Glomerular visceral epithelial cell (primary cell): ENCODE measurements at regions not wholly inside any gene's neighbourhood (a gene's known extent, or its start where the extent isn't known, plus 50 kb on each side); places are given as distances from the start of the nearest gene placed in this dataset.

Experiments
- DNase-seq: peaks from one replicate; pipeline ENCODE4 v3.0.0-alpha.2; 2016; ENCODE audit errors: extremely low spot score

DNA sequence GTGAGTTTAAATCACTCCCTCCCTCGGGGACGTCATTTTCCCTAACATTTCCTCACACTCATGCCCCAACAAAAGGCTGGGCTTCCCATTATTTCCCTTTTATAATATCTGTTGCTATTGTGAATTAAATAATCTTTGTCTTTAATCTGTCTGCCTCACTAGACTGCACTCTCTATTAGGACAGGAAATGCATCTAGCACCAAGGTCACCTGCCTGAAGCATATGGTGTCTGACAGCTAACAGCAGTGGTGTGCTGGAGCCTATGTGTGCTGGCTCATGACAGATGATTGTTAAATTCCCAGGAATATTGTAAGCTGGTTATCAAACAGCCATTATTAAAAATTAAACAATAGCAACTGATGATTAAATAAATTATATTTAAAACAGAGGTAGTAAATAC, 237.0 kb upstream of the CEP162 start:
- no peak for DNase-seq

DNA sequence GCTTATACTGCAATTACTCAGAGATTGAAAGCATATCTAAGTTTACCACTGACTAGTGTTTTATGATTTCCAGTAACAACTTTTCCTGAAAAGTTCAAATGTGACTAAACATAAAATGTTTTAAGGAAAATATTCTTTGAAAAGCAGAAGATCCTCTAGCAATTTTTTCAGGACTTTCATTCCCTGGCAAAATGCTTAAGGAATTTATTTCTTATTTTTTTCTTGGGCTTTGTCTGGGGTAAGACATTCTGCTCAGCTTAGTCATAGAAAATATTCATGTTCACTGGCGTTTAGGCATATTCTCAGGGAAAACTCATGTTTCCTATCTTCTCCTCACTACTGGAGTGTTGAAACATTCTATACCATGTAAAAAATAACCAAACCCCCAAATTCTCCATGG, 235.3 kb upstream of the CEP162 start:
- DNase-seq: peak; percentile 31

DNA sequence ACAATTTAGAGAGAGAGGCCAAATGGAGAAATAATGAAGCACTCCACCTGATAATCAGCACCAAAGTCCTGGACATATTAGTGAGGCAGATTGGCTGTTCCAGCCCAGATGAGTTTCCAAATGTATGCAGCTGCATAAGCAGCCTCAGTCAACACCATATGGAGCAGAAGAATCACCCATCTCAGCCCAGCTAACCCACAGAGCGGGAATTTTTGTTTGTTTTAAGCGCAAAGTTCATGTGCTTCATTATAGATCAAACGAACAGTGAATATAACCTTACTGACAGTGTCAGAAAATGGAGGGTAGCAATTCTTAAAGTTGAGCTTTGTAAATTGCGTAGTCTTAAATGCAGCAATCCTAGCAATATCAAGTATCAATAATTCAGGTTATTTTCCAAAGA, 234.0 kb upstream of the CEP162 start:
- no peak for DNase-seq

DNA sequence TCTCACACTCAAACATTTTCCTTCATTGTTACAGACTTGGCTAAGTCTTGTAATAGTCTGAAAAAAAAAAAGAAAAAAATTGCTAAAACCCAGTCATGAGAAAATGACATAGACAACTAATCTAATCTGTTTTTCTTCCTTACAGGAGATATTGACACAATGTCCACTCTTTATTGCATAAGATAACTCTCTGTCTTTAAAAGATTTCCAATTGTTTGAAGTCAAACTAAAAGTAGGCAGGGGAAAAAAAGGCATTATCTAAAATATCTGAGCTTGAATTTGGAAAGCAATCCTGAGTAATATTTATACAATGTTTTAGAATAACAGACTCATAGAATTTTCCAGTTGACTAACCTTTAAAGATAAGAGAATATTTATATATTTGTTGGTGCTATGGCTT, 233.0 kb upstream of the CEP162 start:
- no peak for DNase-seq

DNA sequence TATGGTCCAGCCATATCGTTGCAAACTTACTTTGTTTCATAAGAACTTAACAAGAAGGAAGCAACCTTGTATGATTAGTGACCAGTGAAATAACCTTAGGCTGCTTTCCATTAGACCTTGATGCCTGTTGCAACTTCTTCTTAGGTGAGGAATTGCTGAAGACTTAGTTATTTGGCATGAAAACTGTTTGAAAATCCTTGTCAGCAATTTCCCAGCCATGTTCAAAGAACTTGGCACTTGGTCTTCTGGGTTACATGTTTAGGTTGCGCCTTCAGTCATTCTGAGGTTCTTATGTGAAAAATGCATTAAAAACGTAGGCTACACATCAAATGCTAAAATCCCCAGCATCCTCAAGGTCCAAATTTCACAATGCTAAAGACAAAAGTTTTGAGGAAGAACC, 232.0 kb upstream of the CEP162 start:
- DNase-seq: no peak

DNA sequence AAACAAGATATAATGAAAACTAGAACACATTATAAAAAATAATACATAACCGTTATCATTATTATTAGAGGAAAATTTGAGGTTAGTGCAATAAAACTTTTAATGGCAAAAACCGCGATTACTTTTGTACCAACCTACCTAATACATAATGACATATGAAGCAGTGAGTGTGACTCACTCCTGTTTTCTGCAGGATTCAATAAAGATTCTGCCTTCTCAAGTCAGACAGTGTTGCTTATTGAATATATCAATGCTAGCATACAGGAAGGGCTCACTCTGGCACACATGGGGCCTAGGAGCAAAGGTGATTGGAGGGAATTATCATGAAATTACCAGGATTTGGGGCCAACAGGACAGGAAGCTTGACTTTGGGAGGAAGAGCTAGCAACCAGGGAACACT, 230.8 kb upstream of the CEP162 start:
- no peak for DNase-seq

DNA sequence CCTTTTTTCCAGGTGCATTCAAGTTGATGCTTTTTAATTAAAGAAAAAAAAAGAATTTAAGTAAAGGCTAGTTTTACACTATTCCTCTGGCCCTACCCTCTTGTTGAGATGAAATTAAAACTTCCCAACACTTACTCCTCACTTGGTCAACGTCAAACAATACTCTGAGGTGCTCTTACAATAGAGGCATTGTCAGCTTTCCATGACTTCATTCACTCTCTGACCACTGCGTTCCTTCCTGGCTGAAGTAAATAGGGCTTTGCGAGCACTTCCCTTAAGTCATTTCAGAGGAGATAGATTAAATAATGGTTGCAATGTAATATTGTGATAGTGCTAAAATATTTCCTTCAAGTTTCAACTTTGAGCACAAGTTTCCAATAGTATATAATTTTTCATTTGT, 229.8 kb upstream of the CEP162 start:
- DNase-seq: no peak

DNA sequence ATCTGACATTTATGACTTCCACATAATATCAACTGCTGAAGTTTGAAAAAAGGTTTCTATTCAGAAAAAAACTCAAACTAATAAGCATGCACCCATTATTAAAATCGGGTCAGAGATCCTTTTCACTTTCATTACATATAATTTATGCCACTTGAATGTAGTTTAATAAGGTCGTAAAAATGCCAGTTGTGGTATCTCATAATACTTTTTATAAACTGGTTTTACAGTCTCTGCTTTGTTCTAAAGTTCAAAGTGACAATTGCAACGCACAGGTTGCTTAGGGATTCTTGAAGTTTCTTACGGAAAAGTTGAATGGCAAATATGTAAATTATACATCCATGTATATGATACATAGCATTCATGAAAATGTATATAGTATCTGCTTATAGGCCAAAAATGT, 229.4 kb upstream of the CEP162 start:
- DNase-seq: no peak

DNA sequence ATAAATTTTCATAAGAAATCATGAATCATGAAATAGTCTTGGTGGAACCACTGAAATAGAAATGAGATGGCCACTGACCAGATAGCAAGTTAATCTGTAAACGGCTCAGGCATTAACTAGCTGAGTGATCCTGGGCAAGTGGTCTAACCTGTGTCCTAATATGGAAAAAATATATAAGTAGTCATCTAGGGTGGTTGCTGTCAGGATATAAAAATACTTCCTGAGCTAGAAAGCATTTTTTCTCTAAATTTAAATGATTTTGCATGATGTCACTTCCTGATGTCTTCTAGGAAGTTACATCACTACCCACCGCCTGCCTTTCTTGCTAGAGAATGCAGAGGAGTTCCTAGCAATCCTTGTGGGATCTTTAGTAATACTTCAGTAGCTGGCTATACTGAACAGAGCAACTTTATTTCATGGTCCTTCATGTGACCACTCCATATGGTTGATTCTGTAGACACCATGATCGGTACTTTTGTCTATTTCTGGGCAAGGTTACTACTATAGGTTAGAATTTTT, 228.1 kb upstream of the CEP162 start:
- peak; percentile 57 for DNase-seq

DNA sequence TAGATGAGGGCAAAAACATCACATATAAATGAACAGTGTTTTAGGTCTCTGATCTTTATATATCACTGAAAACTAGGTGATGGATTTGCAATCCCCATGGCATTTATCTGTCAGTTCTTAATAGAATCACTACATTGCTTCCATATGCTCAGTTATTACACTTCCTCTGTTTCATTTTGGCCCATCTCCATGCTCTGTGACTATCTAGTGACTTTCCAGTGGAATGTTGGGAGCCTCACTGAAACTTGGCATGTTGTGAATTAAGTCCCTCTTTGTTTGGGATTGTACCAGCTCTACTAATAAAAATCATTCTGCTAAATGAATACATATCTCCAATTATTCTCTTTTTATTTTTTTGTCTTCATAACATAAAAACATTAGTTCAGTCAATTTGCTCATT, 226.1 kb upstream of the CEP162 start:
- DNase-seq: no peak

DNA sequence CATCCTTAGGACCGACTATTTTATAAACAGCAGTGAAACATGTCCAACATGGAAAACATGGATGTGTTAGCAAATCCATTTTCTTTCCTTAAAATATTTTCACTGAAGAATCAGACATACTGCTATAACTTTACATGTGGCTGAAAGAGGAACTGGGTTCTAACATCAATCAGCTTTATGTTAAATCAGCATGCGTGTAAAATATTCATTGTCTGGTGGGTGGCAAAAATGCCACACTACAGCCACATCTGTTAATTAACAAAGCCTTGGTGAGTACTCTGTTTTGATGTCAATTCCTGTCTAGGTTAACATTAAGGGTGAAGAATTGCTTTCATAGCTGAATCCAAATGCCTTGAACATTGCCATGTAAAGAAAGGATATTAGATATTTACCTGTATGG, 222.6 kb upstream of the CEP162 start:
- DNase-seq: no peak

DNA sequence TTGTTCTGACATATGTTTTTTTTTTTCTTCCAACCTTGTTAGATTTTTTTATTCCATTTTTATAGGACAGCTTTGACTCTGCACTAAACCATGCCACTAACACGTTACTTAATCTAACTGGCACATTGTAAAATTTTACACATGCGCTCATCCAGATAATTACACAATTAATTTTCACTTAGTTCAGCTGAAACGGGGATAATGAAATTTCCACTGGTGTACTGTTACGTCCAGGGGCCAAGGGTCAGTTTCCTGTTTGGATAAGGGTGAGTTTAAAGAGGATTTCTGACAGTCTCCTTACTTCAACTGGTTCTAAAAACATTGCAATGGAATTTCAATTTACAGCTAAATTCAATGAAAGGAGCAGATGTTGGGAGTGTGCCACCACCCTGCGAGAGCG, 221.8 kb upstream of the CEP162 start:
- no peak for DNase-seq

DNA sequence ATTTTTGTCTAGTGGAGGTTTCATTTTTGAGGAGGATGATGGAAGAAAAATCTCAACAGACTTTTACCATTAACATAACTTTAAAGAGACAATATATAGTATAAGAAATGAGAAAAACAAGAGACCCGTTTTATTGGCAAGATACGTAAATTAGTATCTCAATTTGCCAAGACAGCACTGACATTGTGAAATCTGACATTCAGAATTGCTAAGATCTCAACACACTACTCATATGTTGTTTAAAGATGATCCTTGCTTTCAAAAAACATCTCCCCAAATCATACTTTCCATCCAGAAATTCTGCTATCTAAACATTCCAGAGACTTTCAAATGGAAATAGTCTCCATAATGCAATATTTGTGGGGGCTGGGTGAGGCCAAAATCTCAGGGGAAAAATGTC, 220.9 kb upstream of the CEP162 start:
- DNase-seq: no peak

DNA sequence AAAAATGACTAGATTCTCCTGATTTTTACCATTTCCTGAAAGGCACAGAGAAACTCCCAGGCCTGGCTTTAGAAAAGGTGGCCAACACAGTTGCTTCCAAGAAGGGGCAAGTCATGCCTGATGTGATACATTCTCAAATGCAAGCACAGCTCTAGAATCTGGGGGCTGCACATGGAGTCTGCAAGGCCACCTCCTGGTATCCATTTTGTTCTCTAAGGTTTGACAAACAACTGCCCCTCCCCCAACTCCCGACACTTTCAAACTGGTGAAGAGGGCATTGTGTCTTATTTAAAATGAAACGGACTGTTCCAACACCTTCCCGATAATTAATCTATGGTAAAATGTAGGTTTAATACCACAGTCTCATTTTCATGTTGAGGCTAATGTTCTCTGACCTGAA, 220.2 kb upstream of the CEP162 start:
- no peak for DNase-seq

DNA sequence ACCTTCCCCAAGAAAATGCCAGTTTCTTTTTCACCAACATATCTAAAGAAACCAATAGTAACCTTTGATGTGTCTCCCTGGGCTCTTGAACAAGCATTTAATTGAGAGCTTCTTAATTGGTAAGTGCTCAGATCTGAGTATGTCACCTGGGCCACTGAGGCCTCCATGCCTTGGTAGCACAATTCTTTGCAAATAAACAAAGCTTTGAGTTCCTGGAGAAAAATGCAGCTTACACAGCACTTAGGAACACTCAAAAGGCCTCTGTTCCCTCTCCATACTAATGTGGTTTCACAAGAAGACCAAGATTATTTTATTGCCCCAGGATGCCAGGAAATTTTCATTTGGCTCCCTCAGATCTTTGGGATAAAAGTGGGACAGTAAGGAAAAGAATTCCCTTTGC, 217.6 kb upstream of the CEP162 start:
- DNase-seq: no peak

DNA sequence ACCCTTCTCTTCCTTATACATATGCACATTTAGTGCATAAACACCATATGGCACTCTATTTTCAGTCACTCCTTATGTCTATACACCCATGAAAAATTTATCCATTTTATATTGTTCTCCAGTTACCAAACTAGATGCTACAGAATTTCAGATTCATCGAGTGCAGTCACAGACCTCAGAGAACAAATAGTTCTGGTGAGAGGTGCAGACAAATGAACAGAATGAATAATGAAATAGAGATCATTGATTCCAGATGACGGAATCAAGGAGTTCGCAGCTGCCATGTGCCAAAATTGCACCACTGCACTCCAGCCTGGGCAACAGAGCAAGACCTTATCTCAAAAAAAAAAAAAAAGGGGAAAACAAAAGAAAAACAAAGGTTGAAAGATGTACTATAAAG, 214.8 kb upstream of the CEP162 start:
- DNase-seq: no peak

DNA sequence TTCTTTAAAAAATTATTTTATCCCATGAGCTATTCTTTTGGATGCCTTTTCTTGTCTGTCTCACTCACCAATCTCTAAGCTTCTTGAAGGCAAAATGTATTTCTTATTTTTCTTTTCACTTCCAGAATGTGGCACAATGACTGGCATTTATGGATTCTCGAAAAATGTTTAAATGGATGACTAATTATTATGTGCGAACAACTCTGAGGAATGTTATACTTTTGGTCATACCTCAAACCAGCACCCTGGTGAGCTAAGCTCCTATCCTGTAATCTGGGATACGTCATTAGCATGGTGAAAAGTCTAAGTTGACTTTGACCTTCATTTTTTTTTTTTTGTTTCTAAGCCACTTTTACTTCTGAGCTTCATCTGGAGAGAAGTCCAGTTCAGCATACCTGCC, 214.0 kb upstream of the CEP162 start:
- DNase-seq: peak; percentile 70

DNA sequence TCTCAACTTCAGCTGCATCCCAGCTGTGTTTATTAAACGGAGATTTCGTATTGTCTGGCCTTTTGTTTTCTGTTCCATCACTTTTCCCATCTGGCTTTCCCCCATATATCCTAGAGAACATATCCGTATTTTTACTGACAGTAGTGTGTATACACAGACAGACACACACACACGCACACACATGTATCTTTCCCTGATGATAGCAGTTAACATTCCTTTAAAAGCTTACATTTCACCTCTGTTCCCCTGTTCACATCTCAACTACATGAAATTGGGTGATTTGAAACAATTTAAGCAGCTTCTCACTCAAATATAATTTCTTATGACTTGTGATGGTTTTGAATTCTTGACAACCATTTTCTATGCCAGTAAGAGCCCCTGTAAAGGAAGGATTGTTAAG, 207.1 kb upstream of the CEP162 start:
- no peak for DNase-seq

DNA sequence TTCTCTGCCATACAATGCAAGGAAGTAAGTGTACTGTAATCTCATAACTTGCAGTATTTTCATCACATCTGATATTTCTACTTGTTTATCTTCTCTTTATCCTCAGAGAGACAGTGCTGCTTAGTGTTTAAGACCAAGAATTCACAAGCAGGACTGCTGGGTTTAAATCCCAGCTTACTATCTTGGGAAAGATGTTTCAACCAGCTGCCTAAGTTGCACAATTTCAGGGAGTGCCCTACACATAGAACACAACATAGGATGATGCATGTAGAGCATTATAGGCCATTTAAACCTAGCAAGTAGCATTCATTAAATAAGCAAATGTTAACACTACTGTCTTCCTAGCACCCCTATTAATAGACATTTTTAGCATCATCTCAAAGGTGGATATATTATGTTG, 205.2 kb upstream of the CEP162 start:
- no peak for DNase-seq

DNA sequence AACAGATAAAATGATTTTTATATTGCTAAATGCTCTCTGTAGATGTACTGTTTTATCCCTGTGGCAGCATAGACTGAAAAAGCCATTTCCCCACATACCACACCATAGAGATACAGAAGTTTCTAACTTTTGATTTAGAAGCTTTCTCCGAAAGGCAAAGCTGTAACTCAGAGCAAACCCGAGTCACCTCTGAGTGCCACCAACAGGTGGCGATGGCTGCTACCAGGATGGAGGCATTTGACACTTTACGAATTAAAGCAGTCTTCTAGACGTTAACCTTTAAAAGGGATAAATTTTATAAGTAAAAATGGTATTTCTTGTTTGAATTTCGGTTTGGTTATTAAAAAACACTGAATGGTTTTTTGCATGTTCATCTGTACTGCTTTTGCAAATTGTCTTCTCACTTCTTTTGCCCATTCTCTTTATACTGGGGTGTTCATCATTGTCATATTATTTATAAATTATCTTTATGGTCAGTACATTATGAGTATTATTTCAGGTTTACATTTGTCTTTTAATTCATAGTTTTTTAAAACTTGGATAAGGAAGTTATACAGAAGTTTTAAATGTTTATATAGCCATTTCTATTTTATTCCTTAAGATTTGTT, 201.0 kb upstream of the CEP162 start:
- peak; percentile 65 for DNase-seq

DNA sequence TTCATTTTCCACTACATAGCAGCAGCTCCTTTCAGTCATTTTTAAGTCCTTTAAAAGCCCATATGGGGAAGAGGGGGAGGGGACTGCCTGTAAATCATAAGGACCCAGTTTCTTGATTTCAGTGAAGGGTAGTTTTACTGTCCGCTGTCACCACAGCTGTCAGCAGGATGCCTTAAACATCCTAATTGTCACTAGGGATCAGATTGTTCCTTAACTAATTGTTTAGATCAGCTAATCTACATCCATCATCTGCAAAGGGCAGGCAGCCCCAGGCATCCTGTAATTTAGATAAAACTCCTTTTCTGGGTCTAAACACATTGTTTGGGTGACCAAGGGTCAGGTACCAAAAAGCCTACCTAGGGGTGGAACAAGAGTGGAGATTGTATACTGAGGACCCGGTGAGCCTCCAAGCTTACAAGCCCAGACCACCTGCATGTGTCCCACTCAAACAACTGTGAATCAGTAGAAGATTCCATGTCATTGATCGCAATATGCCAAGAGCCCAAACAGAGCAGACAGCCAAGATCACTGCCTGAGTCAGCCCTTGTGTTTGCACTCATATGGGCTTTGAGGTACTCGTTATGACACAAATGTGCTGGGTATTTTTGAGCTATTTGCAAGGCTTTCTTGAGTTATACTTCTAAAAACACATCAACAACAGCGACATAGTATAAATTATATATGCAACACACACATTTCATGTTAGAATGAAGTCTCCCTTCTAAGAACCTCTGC, 198.7 kb upstream of the CEP162 start:
- no peak for DNase-seq

DNA sequence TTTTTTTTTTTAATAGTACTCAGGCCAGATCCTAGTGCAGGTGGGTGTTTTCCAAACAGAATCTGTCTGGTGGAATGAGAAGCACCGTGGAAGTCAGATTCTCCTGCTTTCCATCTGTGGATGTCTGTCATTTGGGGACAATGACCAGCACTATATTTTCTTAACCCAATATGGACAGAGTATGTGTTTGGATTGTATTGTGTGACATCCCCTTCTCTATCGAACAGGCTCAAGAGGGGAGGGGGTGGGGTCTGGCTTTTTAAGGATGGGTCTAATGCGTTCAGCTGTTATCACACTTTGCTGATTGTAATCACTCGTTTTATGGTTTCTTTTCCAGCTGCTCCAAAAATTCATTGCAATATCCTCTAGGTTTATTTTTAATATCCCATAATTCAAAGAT, 197.5 kb upstream of the CEP162 start:
- DNase-seq: no peak

DNA sequence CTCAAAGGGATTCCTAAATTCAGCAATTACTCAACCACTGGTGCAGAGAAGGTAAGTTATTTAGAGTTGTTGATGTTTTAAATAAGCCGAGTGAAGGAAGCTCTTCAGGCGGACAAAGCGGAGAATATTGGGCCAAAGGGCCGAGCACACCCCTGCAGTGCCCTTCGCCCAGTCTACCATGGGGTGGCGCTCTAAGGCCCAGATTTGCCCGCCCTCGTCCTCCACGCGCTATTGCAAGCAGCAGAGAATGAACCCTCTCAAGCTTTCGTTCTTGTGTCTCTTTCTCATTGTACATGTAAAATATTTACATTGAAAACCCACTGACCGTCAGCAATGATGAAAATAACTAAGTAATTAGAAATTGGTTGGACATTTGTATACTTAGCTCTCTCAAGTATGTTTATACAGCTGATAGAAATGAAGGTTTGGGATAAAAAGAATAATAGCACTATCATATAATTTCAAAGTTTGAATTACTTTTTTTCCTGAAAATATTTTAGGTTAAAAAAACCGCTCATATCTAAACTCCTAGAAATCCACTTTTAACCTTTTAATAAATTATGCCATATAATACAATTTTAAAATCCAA, 195.0 kb upstream of the CEP162 start:
- DNase-seq: peak; percentile 71
